Adrenal gland (tissue), 5 donors: ENCODE measurements at regions not wholly inside any gene's neighbourhood (a gene's known extent, or its start where the extent isn't known, plus 50 kb on each side); places are given as distances from the start of the nearest gene placed in this dataset.
"Not testable (repeated sequence)": the region's sequence is repeated elsewhere in the genome, so short reads cannot be mapped to it uniquely, and the experiment has no call there.

Experiments
- CTCF ChIP-seq, 6 experiments: fragments of 450-650 bp in 4 of 6; fragments of 200-600 bp in 2 of 6; sonication (generic) in 1 of 6; IDR thresholded peaks; 1 replicate in 5 of 6; 2 replicates in 1 of 6; pipeline versions ENCODE4 v1.5.1 to v1.8.0; 2016 to 2021; ENCODE audit warnings: antibody characterized with exemption in 6 of 6, mild to moderate bottlenecking in 2 of 6, moderate library complexity in 1 of 6
- POLR2A ChIP-seq, 2 donors: fragments of 450-650 bp; IDR thresholded peaks; one replicate each; pipeline ENCODE4 v1.6.1; 2017; ENCODE audit warnings: antibody characterized with exemption in 2 of 2, mild to moderate bottlenecking in 2 of 2, moderate library complexity in 1 of 2
- donor health status: DM: no; HTN: no; CAD: no.

GRCh38 chr7:10786976-10787375 is 186.7 kb upstream of the PHF14 start:
- TF ChIP-seq CTCF, POLR2A (IDR thresholded peaks at IDR 0.05): not testable (repeated sequence)
